HG03342 (cell line): ENCODE measurements at regions not wholly inside any gene's neighbourhood (a gene's known extent, or its start where the extent isn't known, plus 50 kb on each side); places are given as distances from the start of the nearest gene placed in this dataset.

Experiments used
- ATAC-seq: cut with Tn5 transposase; IDR thresholded peaks from one replicate; pipeline ENCODE4 v1.9.1; 2021; ENCODE audit warnings: mild to moderate bottlenecking, moderate library complexity; ENCODE audit not compliant: unreplicated experiment

- ATAC-seq, result no peak
Measured at GRCh38 chr22:49112661-49113626, 714.7 kb downstream of the BRD1 start.

DNA sequence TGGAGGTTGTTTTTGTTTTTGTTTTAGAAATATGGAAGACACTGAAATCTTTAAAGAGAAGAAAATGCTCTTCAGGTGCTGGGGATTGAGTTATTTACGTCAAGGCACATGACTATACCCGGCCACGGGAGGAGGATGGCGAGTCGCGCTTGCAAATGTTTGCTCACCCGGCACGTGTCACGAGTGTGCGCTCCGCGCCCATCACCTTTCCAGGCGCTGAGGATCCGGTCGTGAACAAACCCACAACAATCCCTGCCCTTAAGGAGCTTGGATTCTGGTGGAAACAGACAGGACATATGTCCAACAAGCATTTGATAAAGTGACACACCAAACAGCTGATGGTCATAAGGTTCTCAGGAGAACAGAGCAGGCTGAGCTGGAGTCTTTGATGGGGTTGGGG lies 715.5 kb downstream of the BRD1 start:
- no peak for ATAC-seq

DNA sequence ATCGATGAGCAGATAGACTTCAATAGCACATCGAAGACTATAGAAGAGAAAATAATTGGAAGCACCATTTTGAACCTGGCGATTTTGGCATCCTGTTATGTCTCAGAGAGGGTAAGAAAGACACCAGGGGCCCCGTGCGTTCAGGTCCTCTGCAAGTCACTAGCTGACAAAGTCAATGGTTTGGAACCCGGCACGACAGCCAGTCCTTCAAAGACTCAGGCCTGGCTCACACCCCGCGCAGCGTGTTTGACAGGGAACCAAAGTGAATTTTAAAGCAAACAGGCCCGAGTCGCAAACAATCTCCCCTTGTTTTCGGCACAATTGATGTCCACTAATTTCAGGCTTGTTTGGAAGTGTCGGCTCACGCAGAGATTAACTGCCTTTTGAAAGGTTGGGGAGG lies 716.6 kb downstream of the BRD1 start:
- ATAC-seq, result no peak

GRCh38 chr22:49108636-49109315 lies 718.9 kb downstream of the BRD1 start:
- no peak for ATAC-seq

DNA sequence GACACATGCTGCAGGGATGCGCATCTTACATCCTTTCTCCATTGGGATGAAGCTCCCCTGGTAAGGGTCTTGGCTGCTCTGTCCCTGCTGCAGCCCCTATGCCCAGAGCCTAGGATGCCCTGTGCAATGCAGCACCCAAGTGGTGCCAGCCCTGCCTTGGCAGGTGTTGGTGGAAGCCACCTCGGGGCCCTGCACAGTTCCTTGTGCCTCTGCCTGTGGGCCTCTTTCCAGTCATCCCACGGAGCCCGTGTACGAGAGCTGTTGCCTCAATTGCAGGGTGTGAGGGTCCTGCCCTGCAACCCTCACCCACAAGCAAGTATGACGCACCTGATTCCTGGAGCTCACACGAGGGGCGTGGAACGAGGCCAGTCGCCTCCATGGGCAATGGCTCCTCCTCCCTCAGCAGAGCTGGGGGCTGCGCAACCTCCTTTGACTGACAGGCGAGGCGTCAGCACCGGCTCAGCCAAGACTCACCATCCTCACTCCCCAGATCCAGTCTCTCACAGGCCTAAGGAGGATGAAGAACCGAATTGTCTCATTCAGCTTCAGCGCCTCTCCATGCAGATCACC lies 719.6 kb downstream of the BRD1 start:
- no peak for ATAC-seq

DNA sequence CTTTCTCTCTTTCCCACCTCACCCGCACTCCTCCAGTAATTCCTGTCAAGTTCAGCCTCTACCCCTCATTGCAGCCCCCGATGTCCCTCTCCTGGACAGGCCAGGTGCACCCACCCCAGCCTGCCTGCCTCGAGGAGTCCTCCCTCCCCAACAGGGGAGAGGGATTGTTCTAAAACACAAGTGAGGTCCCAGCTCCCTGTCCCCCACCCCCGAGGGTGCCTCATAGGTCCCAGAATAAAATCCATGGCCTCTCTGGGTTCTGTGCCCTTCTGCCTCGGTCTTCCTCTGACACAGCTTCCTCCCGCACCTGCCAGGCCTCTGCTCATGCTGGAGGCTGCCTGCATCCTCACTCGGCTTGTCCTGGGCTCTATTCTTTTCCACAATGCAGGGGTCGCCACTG lies 720.1 kb downstream of the BRD1 start:
- ATAC-seq, result no peak

- ATAC-seq, result no peak
Measured at GRCh38 chr22:49106842-49107152, 720.9 kb downstream of the BRD1 start.

GRCh38 chr22:49106096-49106841 lies 721.4 kb downstream of the BRD1 start:
- ATAC-seq, result no peak

DNA sequence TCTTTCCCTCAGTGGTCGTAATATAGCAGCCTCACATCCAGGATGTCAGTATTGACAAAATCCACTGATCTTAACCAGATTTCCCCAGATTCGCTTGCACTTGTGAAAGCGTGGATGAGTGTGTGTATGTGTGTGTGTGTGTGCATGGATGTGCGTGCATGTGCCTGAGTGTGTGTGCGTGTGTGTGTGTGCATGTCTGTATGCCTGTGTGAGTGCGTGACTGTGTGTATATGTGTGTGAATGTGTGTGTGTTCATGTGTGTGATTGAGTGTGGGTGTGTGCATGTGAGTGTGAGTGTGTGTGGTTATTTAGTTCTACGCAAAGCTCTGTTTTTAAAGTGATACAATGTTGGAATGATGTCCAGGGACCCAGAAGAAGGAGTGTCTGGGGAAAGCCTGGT lies 723.2 kb downstream of the BRD1 start:
- no peak for ATAC-seq

DNA sequence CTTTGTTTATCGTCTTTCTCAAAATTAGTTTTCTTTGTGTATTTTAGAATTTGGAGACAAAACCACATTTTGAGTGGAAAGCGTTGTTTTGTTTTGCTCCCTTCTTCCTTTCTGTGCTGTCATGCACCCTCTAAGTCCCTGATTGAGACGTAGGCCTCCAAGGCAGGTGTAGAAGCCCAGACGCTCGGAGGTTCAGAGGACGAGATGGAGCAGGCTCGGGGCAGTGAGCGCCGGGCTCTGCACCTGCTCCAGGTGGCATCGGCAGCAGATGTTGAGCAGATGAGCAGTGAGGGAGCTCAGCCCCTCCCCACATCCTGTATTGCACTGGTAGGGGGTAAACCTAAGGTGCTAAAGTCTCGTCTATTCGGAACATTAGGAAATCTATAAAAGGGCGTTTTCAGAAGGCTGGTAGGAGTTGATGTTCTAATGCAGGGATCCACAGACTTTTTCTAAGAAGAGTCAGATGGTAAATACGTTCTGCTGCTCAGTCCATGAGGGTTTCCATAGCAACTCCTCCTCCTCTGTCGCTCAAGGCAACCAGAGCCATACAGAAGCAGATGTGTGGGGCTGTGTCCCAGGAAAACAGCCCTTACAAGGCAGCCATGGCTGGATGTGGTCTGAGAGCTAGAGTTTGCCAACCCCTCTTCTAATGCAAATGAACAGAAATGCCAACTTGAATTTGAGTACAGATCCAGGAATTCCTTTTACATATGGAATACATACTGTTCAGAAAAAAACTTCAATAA lies 724.2 kb downstream of the BRD1 start:
- ATAC-seq, result no peak

DNA sequence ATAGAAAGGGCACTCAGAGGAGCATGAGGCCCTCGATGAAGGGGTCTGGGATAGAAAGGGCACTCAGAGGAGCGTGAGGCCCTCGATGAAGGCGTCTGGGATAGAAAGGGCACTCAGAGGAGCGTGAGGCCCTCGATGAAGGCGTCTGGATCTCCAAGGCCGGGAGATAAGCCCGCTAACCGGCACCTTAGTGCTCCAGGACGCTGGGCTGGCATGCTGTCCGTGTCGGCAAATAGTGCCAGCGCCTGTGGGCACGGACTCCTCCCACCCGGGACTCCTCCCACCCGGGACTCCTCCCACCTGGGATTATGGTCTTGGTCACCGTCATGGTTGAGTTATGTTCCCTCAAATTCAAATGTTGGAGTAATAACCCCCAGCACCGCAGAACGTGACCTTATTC lies 725.3 kb downstream of the BRD1 start:
- ATAC-seq, result no peak

GRCh38 chr22:49101873-49102272 lies 725.8 kb downstream of the BRD1 start:
- ATAC-seq, result no peak

DNA sequence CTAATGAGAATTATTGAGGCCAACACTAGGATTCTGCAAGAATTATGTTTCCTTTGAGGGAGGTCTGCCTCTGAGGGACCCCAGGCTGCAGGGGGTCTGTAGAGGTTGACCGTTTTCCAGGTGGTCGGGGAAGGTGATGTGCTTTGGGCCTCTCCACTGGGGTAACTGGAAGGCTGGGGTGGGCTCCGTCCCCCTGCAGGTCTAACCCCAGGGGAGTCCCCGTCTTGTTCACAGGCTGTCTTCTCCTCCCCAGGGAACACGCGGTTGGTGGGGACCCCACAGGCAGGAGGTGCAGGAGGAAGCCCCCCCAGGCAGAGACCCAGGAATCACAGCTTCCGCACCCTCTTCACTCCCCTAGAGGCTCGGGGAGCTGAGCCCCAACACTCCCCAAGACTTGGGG lies 726.4 kb downstream of the BRD1 start:
- no peak for ATAC-seq

GRCh38 chr22:49100773-49101172 lies 726.9 kb downstream of the BRD1 start:
- ATAC-seq, result no peak

DNA sequence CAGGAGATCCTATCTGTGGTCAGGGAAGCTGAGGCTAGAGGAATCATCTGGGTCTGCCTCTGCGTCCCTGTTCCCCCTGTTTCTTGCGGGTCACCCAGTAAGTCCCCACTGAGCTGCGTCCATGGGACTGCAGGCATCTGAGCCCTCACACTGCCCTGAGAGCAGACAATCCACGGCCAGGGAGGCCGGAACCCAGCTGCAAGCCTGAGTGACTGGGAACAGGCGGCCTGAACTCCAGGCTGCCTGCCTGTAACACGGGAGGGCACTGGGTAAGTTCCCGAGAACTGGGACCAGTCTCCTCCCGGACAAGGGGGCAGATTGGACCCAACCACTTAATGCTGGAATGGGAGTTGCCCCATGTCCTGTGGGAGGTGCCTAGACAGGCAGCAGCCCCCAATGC lies 727.4 kb downstream of the BRD1 start:
- ATAC-seq, result no peak

DNA sequence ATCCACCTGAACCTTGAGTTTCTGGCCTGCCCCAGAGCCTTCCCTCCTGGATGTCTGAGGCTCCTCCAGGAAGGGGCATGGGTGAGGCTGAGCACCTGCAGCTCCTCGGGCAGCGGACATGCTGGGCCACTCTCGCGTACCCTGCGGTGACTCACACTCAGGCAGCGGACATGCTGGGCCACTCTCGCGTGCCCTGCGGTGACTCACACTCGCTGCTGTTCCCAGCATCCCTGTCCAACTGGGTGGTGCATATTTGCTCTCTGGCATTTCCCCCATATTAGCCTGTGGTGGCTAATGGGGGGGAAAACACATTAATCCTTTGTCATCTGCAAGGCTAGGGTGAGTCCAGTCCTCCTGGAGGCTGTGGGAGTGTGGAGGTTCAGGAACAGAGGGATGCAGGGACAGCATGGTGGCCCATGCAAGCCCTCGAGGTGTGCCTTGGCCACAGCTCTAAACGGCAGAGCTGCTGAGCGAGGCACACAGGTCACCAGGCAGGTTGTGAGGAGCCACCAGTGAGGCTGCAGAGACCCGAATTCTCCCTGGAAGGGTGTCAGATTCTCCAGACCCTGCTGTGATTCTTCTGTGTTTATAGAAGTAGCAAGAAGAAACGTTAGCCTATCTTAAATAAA lies 728.1 kb downstream of the BRD1 start:
- ATAC-seq, result no peak

- ATAC-seq, result no peak
Measured at GRCh38 chr22:49099089-49099488, 728.6 kb downstream of the BRD1 start.

- no peak for ATAC-seq
Measured at GRCh38 chr22:49097966-49098365, 729.7 kb downstream of the BRD1 start.

DNA sequence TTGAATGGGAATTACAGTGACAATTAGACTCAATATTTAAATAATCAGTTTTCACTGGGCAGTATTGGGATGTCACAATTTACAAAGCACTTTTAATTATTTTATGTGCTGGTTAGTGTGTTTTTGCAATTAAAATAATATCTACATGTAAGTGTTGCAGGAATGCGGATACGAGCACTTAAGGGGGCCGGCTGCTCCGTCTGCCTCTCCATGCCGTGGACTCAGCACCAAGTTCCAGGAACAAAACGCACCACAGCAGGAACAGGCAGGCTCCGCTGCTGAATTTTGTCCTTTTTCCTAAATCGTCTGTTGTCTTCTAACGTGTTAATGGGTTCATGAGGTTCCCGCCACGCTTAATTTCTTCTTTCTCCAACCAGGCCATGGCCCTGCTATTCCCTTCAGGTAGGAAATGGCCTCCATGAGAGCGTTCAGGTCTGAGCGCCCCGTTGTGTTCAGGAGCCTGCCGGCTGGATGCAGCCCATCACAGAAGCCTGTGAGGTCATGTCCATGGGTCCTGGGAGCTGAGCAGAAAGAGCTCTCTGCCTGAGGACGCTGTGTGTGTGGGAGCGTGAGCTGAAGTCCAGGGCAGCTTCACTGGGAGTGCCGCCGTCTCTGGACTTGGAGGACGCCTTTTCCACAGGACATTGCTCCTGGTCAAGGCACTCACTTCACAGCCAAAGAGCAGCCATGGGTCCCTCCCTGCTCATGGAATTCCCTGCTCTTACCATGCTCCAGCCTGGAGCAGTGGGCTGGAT lies 730.3 kb downstream of the BRD1 start:
- ATAC-seq, result no peak

GRCh38 chr22:49096476-49096875 lies 731.2 kb downstream of the BRD1 start:
- no peak for ATAC-seq
